ENCODE measurements at regions not wholly inside any gene's neighbourhood (a gene's known extent, or its start where the extent isn't known, plus 50 kb on each side); places are given as distances from the start of the nearest gene placed in this dataset.

DNA sequence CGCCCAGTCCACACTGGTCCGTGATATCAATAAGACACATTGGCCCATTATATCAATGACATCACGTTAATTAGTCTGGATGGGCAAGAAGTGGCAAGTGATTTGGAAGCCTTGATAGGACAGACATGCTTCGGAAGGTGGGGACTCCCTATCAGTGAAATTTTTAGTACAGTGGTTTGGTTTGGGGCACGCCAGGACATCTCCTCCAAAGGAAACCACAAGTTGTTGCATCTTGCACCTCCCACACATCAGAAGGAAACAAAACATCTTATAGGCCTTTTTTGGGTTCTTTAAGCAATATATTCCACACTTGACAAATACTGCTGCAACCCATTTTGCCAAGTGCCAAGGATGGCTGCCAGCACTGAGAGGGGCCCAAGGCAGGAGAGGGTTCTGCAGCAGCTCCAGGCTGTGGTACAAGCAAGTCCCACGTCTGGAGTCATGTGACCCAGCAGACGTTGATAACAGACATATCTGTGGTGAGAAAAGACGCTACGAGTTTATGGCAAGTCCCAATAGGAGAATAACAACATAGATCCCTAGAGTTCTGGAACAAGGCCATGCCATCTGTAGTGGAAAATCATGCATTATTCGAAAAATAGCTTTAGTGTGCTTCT is 95.3 kb upstream of the DISP3 start:
- WGBS, result 63% methylated on average over 10 of the region's 10 CpGs
- DNase-seq (ENCODE audit: low spot score), result no peak
- peaks cover 0 to 3% (median 0%) of the 10 kb centered on the region in 4 donors for H3K27me3 ChIP-seq (ENCODE audit: control insufficient read depth in 4 of 4, insufficient read depth in 4 of 4, low read length in 3 of 4)
- TF ChIP-seq, protein P1, sequence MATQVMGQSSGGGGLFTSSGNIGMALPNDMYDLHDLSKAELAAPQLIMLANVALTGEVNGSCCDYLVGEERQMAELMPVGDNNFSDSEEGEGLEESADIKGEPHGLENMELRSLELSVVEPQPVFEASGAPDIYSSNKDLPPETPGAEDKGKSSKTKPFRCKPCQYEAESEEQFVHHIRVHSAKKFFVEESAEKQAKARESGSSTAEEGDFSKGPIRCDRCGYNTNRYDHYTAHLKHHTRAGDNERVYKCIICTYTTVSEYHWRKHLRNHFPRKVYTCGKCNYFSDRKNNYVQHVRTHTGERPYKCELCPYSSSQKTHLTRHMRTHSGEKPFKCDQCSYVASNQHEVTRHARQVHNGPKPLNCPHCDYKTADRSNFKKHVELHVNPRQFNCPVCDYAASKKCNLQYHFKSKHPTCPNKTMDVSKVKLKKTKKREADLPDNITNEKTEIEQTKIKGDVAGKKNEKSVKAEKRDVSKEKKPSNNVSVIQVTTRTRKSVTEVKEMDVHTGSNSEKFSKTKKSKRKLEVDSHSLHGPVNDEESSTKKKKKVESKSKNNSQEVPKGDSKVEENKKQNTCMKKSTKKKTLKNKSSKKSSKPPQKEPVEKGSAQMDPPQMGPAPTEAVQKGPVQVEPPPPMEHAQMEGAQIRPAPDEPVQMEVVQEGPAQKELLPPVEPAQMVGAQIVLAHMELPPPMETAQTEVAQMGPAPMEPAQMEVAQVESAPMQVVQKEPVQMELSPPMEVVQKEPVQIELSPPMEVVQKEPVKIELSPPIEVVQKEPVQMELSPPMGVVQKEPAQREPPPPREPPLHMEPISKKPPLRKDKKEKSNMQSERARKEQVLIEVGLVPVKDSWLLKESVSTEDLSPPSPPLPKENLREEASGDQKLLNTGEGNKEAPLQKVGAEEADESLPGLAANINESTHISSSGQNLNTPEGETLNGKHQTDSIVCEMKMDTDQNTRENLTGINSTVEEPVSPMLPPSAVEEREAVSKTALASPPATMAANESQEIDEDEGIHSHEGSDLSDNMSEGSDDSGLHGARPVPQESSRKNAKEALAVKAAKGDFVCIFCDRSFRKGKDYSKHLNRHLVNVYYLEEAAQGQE (IDR thresholded peaks at IDR 0.05), result no peak
- TF ChIP-seq NR2F2 (IDR thresholded peaks at IDR 0.05) (no peak), HNF4G (IDR thresholded peaks at IDR 0.05) (no peak), JUND (IDR thresholded peaks at IDR 0.05) (no peak), YY1 (IDR thresholded peaks at IDR 0.05) (no peak), TAF1 (conservative IDR thresholded peaks at IDR 0.05) (no peak), SP1 (IDR thresholded peaks at IDR 0.05) (no peak), FOXA2 (IDR thresholded peaks at IDR 0.05) (no peak), EGR1 (IDR thresholded peaks at IDR 0.05; ENCODE audit: low read depth in 2 of 2) (no peak), FOXA1 (IDR thresholded peaks at IDR 0.05) (no peak), RXRA (IDR thresholded peaks at IDR 0.05) (no peak), GABPA (IDR thresholded peaks at IDR 0.05 in 1 of 2, conservative IDR thresholded peaks at IDR 0.05 in 1 of 2) (no peak), HNF4A (conservative IDR thresholded peaks at IDR 0.05) (no peak)
- TF ChIP-seq, protein P2, sequence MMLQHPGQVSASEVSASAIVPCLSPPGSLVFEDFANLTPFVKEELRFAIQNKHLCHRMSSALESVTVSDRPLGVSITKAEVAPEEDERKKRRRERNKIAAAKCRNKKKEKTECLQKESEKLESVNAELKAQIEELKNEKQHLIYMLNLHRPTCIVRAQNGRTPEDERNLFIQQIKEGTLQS (IDR thresholded peaks at IDR 0.05), result no peak
- TF ChIP-seq, protein P3, sequence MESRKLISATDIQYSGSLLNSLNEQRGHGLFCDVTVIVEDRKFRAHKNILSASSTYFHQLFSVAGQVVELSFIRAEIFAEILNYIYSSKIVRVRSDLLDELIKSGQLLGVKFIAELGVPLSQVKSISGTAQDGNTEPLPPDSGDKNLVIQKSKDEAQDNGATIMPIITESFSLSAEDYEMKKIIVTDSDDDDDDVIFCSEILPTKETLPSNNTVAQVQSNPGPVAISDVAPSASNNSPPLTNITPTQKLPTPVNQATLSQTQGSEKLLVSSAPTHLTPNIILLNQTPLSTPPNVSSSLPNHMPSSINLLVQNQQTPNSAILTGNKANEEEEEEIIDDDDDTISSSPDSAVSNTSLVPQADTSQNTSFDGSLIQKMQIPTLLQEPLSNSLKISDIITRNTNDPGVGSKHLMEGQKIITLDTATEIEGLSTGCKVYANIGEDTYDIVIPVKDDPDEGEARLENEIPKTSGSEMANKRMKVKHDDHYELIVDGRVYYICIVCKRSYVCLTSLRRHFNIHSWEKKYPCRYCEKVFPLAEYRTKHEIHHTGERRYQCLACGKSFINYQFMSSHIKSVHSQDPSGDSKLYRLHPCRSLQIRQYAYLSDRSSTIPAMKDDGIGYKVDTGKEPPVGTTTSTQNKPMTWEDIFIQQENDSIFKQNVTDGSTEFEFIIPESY (IDR thresholded peaks at IDR 0.05), result no peak
- TF ChIP-seq, protein P4, sequence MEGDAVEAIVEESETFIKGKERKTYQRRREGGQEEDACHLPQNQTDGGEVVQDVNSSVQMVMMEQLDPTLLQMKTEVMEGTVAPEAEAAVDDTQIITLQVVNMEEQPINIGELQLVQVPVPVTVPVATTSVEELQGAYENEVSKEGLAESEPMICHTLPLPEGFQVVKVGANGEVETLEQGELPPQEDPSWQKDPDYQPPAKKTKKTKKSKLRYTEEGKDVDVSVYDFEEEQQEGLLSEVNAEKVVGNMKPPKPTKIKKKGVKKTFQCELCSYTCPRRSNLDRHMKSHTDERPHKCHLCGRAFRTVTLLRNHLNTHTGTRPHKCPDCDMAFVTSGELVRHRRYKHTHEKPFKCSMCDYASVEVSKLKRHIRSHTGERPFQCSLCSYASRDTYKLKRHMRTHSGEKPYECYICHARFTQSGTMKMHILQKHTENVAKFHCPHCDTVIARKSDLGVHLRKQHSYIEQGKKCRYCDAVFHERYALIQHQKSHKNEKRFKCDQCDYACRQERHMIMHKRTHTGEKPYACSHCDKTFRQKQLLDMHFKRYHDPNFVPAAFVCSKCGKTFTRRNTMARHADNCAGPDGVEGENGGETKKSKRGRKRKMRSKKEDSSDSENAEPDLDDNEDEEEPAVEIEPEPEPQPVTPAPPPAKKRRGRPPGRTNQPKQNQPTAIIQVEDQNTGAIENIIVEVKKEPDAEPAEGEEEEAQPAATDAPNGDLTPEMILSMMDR (IDR thresholded peaks at IDR 0.05; ENCODE audit: low read depth, low read length, missing input control), result no peak
- TF ChIP-seq, protein P5, sequence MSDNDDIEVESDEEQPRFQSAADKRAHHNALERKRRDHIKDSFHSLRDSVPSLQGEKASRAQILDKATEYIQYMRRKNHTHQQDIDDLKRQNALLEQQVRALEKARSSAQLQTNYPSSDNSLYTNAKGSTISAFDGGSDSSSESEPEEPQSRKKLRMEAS (IDR thresholded peaks at IDR 0.05), result no peak
- no peaks in the 10 kb centered on the region for H3K9me3 ChIP-seq (ENCODE audit: control insufficient read depth in 4 of 4, low read length in 3 of 4)
- H3K4me3 ChIP-seq (ENCODE audit: low read depth in 1 of 3, low read length in 3 of 3), result no peak overlapping the region
- H3K36me3 ChIP-seq (ENCODE audit: control insufficient read depth in 4 of 4, insufficient read depth in 3 of 4, low read depth in 1 of 4, low read length in 3 of 4), result no peaks in the 10 kb centered on the region
- no peak overlapping the region for H3K27ac ChIP-seq (ENCODE audit: low read depth in 1 of 2, low read length in 2 of 2)
- no peak overlapping the region for H3K9ac ChIP-seq (ENCODE audit: low read depth in 1 of 2, low read length in 2 of 2)
- no peaks in the 10 kb centered on the region for H3K4me1 ChIP-seq (ENCODE audit: control insufficient read depth in 4 of 4, insufficient read depth in 4 of 4, low read length in 3 of 4)
